HG03039 (cell line): ENCODE measurements at regions not wholly inside any gene's neighbourhood (a gene's known extent, or its start where the extent isn't known, plus 50 kb on each side); places are given as distances from the start of the nearest gene placed in this dataset.

ENCODE experiments used
- ATAC-seq: cut with Tn5 transposase; IDR thresholded peaks from one replicate; pipeline ENCODE4 v1.9.1; 2021; ENCODE audit warnings: mild to moderate bottlenecking, moderate library complexity; ENCODE audit not compliant: unreplicated experiment

- no peak for ATAC-seq
Observed at GRCh38 chr6:126285871-126286365, 54.0 kb upstream of the CENPW start.
